Astrocyte of the hippocampus (primary cell): ENCODE measurements at regions not wholly inside any gene's neighbourhood (a gene's known extent, or its start where the extent isn't known, plus 50 kb on each side); places are given as distances from the start of the nearest gene placed in this dataset.

Experiments
- DNase-seq: peaks from one replicate; pipeline ENCODE4 v3.0.0; 2011; ENCODE audit warnings: low read depth, low spot score

GRCh38 chr1:58997637-58998036 is 213.8 kb upstream of the JUN start:
- no peak for DNase-seq

- no peak for DNase-seq
Measured at GRCh38 chr1:58999676-59000075, 215.8 kb upstream of the JUN start.

- no peak for DNase-seq
Measured at GRCh38 chr1:59004755-59005154, 220.9 kb upstream of the JUN start.

- no peak for DNase-seq
Measured at GRCh38 chr1:59005491-59006288, 221.8 kb upstream of the JUN start.

DNA sequence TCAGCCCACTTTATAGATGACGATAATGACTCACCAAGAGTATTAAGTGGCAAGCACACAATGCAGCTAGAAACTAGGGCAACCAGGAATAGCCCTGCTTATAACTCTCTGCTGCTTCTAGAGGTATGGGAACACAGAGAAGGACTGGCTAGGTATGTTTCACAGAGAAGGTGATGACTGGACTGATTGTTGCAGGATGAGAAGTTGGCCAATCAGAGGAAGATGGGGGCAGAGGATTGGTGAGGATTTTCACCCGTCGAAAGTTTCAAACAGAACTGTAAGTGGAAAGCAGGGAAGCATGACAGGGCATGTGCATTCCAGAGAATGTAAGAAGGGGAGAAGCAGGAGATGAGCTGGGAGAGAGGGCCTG is 222.4 kb upstream of the JUN start:
- no peak for DNase-seq

GRCh38 chr1:59006932-59007331 is 223.1 kb upstream of the JUN start:
- no peak for DNase-seq

DNA sequence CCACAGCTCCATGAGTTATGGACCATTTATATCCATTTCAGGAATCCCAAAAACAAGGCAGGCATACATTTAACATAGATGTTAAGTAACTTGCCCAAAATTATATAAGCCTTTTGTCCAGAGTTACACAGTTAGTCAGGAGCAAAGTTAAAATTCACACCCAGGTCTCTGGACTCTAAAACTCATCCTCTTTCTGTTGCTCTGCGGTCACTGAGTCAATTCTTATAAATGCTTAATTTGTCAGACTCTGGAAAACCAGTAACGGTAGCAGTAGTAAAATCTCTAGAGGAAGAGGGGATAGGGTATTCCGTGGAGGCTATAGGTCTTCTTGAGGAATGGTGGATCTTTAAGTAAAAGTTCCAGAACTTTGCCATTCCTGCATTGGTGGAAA is 223.6 kb upstream of the JUN start:
- DNase-seq: no peak

GRCh38 chr1:59007820-59008598 is 224.2 kb upstream of the JUN start:
- DNase-seq: peak; percentile 76

DNA sequence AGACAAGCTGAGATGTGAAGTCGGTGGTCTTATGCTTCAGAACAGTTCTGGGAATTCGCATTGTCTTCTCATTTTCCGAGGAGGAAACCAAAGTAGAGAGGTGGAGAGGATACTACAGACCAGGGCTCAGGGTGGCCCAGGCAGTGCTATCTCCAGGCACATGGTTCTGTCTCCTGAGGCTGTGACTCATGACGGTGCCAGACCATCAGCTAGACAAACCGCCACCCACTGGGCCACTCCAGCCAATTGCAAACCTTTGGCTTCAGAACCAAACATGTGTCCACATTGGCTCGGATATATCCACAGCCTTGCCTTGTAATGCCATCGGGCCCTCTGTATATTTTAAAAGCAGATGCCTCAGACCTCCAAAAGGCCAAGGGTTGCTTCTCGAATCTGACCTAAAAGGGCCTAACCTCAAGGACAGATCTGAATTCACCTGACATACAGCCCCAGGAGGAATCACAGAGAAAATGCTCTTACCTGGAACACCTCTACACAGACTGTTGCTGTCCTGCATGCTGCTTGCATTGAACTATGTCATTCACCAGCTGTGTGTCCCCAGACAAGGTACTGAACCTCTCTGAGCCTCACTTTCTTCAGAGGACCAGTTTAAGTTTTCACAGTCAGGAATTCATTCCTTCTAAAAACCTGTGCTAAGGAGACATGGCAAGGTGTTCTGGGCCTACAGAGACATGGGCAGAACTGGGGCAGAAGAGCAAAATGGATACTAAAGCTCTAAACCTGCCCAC is 224.9 kb upstream of the JUN start:
- DNase-seq: peak; percentile 38

DNA sequence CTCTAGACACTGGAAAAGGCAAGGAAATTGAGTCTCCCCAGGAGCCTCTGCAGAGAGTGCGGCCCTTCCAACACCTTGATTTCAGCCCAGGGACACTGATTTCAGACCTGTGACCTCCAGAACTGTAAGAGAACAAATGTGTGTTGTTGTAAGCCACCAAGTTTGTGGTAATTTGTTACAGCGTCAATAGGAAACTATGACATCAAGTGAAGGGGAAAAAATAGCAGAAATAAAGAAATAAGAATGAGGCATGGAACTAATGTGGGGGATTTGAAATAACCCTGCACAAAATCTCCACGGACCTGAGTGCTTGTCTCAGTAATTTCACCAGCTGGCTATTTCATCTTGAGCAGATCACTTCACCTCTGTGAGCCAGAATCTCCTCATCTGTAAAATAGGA is 227.8 kb upstream of the JUN start:
- DNase-seq: no peak

DNA sequence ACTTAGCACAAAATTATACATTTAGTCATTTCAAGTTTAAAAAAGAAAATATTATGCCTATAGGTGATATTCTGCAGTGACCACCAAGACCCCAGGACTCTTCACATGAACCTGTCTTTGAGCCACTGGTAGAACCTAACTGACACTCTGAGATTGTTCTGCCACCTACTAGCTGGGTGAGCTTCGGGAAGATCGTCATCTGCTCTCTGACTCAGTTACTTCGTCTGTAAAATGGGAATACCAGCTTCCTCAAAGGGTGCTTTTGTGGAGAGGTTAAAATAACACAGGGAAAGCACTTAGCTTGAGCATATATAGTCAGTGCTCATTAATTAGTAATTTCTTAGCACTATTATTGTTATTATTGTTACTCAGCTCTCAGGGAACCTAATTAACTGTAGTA is 228.5 kb upstream of the JUN start:
- DNase-seq: no peak

DNA sequence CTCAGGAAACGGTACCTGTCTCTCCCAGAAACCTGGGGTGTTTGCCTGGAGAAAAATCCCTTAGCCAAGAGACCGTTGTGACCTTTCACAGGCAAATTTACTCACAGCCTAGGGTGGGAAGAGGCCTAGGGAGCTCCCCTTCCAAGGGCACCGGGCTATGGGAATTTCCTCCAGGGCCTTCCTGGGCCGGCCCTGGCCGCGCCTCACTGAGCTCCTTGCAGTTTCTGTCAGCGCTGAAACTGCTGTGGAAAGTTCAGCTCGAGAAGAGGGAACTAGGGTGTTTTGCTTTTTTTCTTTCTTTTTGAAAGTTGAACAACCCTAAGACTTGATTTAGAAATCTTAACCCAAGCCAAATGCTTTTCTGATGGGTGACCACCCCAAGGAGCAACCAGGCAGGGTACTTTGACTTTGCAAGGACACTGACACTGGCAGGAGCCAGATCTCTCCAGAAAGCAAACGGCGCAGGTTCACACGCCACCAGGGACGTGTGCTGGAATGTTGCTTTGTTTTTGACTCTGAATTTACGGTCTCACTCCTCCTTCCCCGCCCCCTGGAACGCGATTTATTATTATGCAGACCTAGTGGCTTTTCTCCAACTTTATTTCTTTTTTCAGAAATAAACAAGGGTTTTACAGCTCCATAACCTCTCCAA is 229.6 kb upstream of the JUN start:
- peak; percentile 67 for DNase-seq

DNA sequence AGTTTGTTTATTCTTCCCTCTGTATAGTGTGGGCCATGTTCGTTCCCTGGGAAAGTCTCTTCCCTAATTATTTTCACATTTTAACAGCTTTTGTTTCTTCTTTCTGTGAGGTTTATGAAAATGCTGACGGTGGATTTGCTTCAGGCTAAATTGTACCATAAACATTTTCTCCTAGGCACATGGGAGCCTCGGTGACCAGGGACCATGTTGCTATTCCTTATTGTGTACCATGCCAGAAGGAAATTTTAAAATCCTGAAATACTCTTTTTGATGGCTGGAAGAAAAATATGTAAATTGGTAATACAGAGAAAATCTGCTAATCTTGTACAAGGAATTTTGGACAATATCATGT is 230.1 kb upstream of the JUN start:
- no peak for DNase-seq

DNA sequence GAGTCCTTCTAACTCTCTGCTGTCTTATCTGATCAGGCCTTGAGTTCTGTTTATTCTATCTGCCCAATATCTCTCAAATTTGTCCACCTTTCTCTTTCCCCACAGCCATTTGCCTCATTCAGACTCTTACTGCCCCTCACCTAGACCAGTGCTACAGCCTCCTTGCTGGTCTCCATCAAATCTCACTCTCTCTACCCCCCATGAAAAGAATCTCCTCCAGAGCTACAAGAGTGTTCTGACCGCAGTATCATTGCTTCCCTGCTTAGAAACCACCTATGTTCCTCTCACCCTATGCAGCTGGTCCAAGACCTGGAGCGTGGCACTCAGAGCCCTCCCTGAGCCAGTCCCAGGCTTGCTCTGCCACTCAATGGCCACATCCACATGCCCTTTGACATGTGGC is 231.0 kb upstream of the JUN start:
- no peak for DNase-seq

GRCh38 chr1:59015708-59016107 is 231.9 kb upstream of the JUN start:
- peak; percentile 73 for DNase-seq

- DNase-seq: no peak
Measured at GRCh38 chr1:59016390-59016789, 232.5 kb upstream of the JUN start.

- DNase-seq: peak; percentile 45
Measured at GRCh38 chr1:59017501-59018231, 233.8 kb upstream of the JUN start.

DNA sequence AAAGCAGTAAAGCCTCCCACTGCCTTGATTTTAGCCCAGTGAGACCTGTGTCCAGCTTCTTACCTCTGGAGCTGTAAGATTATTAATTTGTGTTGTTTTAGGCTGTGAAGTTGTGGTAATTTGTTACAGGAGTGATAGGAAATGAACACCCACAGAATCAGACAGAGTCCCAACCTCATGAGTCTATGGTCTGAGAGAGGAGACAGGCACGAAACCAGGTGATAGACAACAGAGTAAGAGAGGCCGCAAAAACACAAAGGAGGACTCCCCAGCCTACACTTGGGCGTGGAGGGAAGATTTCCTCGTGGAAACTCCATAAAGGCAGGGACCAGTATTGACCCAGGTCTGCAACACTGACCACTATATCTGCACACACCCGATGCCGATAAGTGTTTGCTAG is 234.6 kb upstream of the JUN start:
- no peak for DNase-seq

DNA sequence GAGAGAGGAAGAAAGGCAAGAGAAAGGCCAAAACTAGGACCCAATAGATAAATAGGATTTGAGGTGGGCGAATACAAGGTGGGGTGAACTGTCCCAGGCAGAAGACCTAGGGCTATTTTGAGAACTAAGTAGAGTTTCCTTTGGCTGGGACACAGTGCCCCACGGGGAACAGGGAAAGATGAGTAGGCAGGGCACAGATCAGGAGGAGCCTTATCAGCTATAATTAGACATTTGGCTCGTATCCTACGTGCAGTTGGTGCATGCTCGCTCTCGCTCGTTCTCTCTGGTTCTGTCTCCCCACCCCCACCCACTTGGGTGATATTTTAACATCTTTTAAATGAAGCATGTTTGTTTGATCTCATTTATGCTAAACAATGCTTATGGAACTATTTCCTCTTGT is 235.0 kb upstream of the JUN start:
- DNase-seq: no peak

DNA sequence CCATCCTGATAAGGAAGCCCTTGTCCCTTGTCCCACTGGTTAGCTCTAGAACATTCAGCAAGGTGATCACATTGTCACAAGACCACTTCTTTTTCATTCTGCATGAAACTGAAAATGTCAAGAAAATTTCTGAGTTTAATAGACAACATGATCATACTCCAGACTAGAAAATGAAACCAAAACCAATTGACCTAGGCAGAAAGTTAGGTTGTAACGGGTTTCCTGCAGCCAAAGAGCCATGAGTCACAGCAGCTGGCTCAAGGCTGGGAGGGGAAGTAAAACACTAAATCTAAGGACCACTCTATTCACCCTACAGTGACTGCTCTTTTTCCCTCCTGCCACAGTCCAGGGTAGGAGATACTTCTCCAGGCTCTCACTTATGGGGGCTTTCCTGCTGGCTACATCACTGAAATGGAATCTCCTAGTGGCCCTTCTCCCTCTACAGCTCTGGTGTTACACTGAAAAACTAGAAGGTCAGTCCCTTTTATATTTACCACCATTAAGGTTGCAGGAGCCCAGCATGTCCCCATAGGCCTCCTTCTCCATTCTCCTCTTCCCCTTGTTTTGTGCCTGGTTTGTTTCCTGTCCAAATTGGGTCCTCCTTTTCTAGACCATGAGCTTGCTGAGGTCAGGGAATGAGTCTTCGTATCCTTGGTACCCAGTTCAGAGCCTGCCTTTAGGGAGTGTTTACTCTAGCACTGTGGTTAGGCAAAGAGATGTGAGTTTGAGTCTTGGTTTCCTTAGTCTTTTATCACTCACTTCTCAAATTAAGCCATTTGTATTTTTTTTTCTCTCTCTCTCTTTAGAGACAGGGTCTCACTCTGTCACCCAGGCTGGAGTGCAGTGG is 236.5 kb upstream of the JUN start:
- DNase-seq: peak; percentile 69

DNA sequence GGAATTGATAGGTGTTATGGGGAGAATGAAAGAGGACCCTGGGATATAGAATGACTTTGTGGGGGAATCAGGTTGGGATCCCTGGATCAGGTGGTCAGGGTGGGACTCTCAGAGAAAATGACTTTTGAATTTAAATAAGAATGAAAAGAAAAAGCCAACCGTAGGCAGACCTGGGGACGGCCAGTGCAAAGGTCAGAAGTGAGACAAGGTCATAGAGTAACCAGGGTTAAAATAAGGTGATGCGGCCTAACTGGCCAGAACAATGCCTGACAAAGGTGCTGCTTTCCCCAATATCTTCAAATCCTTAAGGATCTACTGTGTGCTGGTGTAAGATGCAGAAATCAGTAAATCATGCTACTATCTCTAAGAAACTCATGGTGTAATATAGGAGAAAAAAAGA is 238.4 kb upstream of the JUN start:
- DNase-seq: no peak
